Stimulated activated memory B cell treated with anti-CD40 and anti-IgM and Interleukin-4, amounts not matched to agents 10 μg/mL and 1 μg/mL and 100 μg/mL, for 72 hours (primary cell): ENCODE measurements at regions not wholly inside any gene's neighbourhood (a gene's known extent, or its start where the extent isn't known, plus 50 kb on each side); places are given as distances from the start of the nearest gene placed in this dataset.
"Not testable (repeated sequence)": the region's sequence is repeated elsewhere in the genome, so short reads cannot be mapped to it uniquely, and the experiment has no call there.

Source experiments
- ATAC-seq: fragments of 150-1000 bp; cut with Tn5 transposase; 2 replicates; pipeline ENCODE4 v1.10.0; 2021
- H3K27ac Mint-ChIP-seq: one replicate; pipeline ENCODE4 v1.8.0; 2022; ENCODE audit warnings: mild to moderate bottlenecking, mixed read lengths
- H3K27me3 Mint-ChIP-seq: one replicate; pipeline ENCODE4 v1.8.0; 2022; ENCODE audit warnings: mixed read lengths
- H3K36me3 Mint-ChIP-seq: one replicate; pipeline ENCODE4 v1.8.0; 2022; ENCODE audit warnings: mixed read lengths
- H3K4me1 Mint-ChIP-seq: one replicate; pipeline ENCODE4 v1.8.0; 2022; ENCODE audit warnings: mixed read lengths
- H3K4me3 Mint-ChIP-seq: one replicate; pipeline ENCODE4 v1.8.0; 2022; ENCODE audit warnings: mild to moderate bottlenecking, moderate library complexity, mixed read lengths
- H3K9me3 Mint-ChIP-seq: one replicate; pipeline ENCODE4 v1.8.0; 2022; ENCODE audit warnings: mixed read lengths

- Mint-ChIP-seq H3K4me1 (peaks cover 7% of the 10 kb centered on the region), H3K9me3 (peaks cover 3% of the 10 kb centered on the region), H3K36me3 (peaks cover 4% of the 10 kb centered on the region), H3K27me3 (no peaks in the 10 kb centered on the region), H3K27ac (no peak overlapping the region), H3K4me3 (no peak overlapping the region)
- ATAC-seq: no peak
Measured at GRCh38 chr12:34209259-34209835, 187.1 kb downstream of the ALG10 start.

- H3K9me3 Mint-ChIP-seq: peaks cover 3% of the 10 kb centered on the region
- H3K4me3 Mint-ChIP-seq: no peak overlapping the region
- no peaks in the 10 kb centered on the region for H3K27me3 Mint-ChIP-seq
- H3K36me3 Mint-ChIP-seq: peaks cover 4% of the 10 kb centered on the region
- H3K27ac Mint-ChIP-seq: no peak overlapping the region
- no peaks in the 10 kb centered on the region for H3K4me1 Mint-ChIP-seq
- no peak for ATAC-seq
Measured at GRCh38 chr12:34210183-34210582, 187.9 kb downstream of the ALG10 start.

- Mint-ChIP-seq H3K4me3 (no peak overlapping the region), H3K9me3 (peaks cover 3% of the 10 kb centered on the region)
- ATAC-seq: no peak
Measured at GRCh38 chr12:34210689-34211530, 188.6 kb downstream of the ALG10 start.

GRCh38 chr12:34212651-34213050 lies 190.4 kb downstream of the ALG10 start:
- Mint-ChIP-seq H3K9me3 (no peaks in the 10 kb centered on the region), H3K27ac (no peak overlapping the region), H3K4me3 (no peak overlapping the region), H3K27me3 (no peaks in the 10 kb centered on the region), H3K4me1 (peaks cover 6% of the 10 kb centered on the region), H3K36me3 (peaks cover 4% of the 10 kb centered on the region)
- no peak for ATAC-seq

More at GRCh38 chr12:34210689-34211530, 188.6 kb downstream of the ALG10 start:
- Mint-ChIP-seq H3K4me1 (no peaks in the 10 kb centered on the region), H3K27ac (no peak overlapping the region), H3K36me3 (peaks cover 4% of the 10 kb centered on the region), H3K27me3 (no peaks in the 10 kb centered on the region)

GRCh38 chr12:34214011-34214410 lies 191.7 kb downstream of the ALG10 start:
- H3K27ac Mint-ChIP-seq: no peak overlapping the region
- peaks cover 4% of the 10 kb centered on the region for H3K36me3 Mint-ChIP-seq
- H3K4me1 Mint-ChIP-seq: peaks cover 16% of the 10 kb centered on the region
- peaks cover 6% of the 10 kb centered on the region for H3K27me3 Mint-ChIP-seq
- ATAC-seq: no peak
- no peak overlapping the region for H3K4me3 Mint-ChIP-seq
- H3K9me3 Mint-ChIP-seq: no peaks in the 10 kb centered on the region

GRCh38 chr12:34215213-34215892 lies 193.1 kb downstream of the ALG10 start:
- no peak overlapping the region for H3K4me3 Mint-ChIP-seq

GRCh38 chr12:34215893-34216285 lies 193.6 kb downstream of the ALG10 start:
- no peaks in the 10 kb centered on the region for H3K9me3 Mint-ChIP-seq
- peaks cover 20% of the 10 kb centered on the region for H3K4me1 Mint-ChIP-seq
- no peak overlapping the region for H3K4me3 Mint-ChIP-seq
- ATAC-seq: no peak
- H3K27ac Mint-ChIP-seq: no peak overlapping the region
- peaks cover 4% of the 10 kb centered on the region for H3K36me3 Mint-ChIP-seq
- peaks cover 12% of the 10 kb centered on the region for H3K27me3 Mint-ChIP-seq

More at GRCh38 chr12:34215213-34215892, 193.1 kb downstream of the ALG10 start:
- Mint-ChIP-seq H3K27ac (no peak overlapping the region), H3K9me3 (no peaks in the 10 kb centered on the region), H3K36me3 (peaks cover 4% of the 10 kb centered on the region), H3K27me3 (peaks cover 12% of the 10 kb centered on the region), H3K4me1 (peaks cover 20% of the 10 kb centered on the region)
- no peak for ATAC-seq

- H3K27ac Mint-ChIP-seq: peak overlapping the region; percentile 11
Measured at GRCh38 chr12:34217660-34218059, 195.4 kb downstream of the ALG10 start.

GRCh38 chr12:34218193-34219045 lies 196.1 kb downstream of the ALG10 start:
- ATAC-seq: peak; percentile 78
- Mint-ChIP-seq H3K27ac (peak overlapping the region; percentile 86), H3K36me3 (no peaks in the 10 kb centered on the region), H3K9me3 (no peaks in the 10 kb centered on the region), H3K27me3 (peaks cover 12% of the 10 kb centered on the region), H3K4me3 (peak overlapping the region; percentile 86), H3K4me1 (peaks cover 20% of the 10 kb centered on the region)

More at GRCh38 chr12:34217660-34218059, 195.4 kb downstream of the ALG10 start:
- no peak for ATAC-seq
- peaks cover 12% of the 10 kb centered on the region for H3K27me3 Mint-ChIP-seq
- H3K9me3 Mint-ChIP-seq: no peaks in the 10 kb centered on the region
- no peak overlapping the region for H3K4me3 Mint-ChIP-seq
- peaks cover 20% of the 10 kb centered on the region for H3K4me1 Mint-ChIP-seq
- no peaks in the 10 kb centered on the region for H3K36me3 Mint-ChIP-seq

- Mint-ChIP-seq H3K4me1 (peaks cover 20% of the 10 kb centered on the region), H3K36me3 (no peaks in the 10 kb centered on the region), H3K9me3 (no peaks in the 10 kb centered on the region), H3K4me3 (peak overlapping the region; percentile 86), H3K27me3 (peaks cover 12% of the 10 kb centered on the region), H3K27ac (peak overlapping the region; percentile 86)
- peak; percentile 48 for ATAC-seq
Measured at GRCh38 chr12:34219046-34219770, 196.9 kb downstream of the ALG10 start.

GRCh38 chr12:34220079-34220478 lies 197.8 kb downstream of the ALG10 start:
- H3K4me3 Mint-ChIP-seq, ATAC-seq, H3K27ac Mint-ChIP-seq, H3K9me3 Mint-ChIP-seq, H3K36me3 Mint-ChIP-seq: not testable (repeated sequence)
- Mint-ChIP-seq H3K4me1 (peaks cover 20% of the 10 kb centered on the region), H3K27me3 (peaks cover 12% of the 10 kb centered on the region)

- peaks cover 7% of the 10 kb centered on the region for H3K4me1 Mint-ChIP-seq
- H3K36me3 Mint-ChIP-seq: no peaks in the 10 kb centered on the region
- H3K9me3 Mint-ChIP-seq: peaks cover 12% of the 10 kb centered on the region
- H3K27ac Mint-ChIP-seq: no peak overlapping the region
- peaks cover 14% of the 10 kb centered on the region for H3K27me3 Mint-ChIP-seq
- no peak overlapping the region for H3K4me3 Mint-ChIP-seq
- no peak for ATAC-seq
Measured at GRCh38 chr12:34223640-34224039, 201.3 kb downstream of the ALG10 start.

- H3K36me3 Mint-ChIP-seq, ATAC-seq, H3K27ac Mint-ChIP-seq, H3K4me3 Mint-ChIP-seq, H3K4me1 Mint-ChIP-seq: not testable (repeated sequence)
- Mint-ChIP-seq H3K27me3 (peaks cover 17% of the 10 kb centered on the region), H3K9me3 (peaks cover 12% of the 10 kb centered on the region)
Measured at GRCh38 chr12:34226044-34226443, 203.7 kb downstream of the ALG10 start.

- Mint-ChIP-seq H3K9me3 (peaks cover 12% of the 10 kb centered on the region), H3K27me3 (peaks cover 17% of the 10 kb centered on the region)
- H3K4me3 Mint-ChIP-seq, H3K4me1 Mint-ChIP-seq, H3K36me3 Mint-ChIP-seq, H3K27ac Mint-ChIP-seq, ATAC-seq: not testable (repeated sequence)
Measured at GRCh38 chr12:34228046-34228445, 205.8 kb downstream of the ALG10 start.
